Mucosa of rectum (tissue), 2 donors: ENCODE measurements at regions not wholly inside any gene's neighbourhood (a gene's known extent, or its start where the extent isn't known, plus 50 kb on each side); places are given as distances from the start of the nearest gene placed in this dataset.

Source experiments
- H3K27ac ChIP-seq, 2 donors: one replicate each; pipeline ENCODE4 v1.7.0; 2013; ENCODE audit warnings: inconsistent platforms in 2 of 2, low read depth in 2 of 2, low read length in 2 of 2
- H3K27me3 ChIP-seq, 2 donors: one replicate each; pipeline ENCODE4 v1.7.0; 2013; ENCODE audit warnings: low read length in 2 of 2; ENCODE audit not compliant: control insufficient read depth in 2 of 2, insufficient read depth in 2 of 2
- H3K36me3 ChIP-seq, 2 donors: one replicate each; pipeline ENCODE4 v1.7.0; 2013; ENCODE audit warnings: low read length in 2 of 2; ENCODE audit not compliant: control insufficient read depth in 2 of 2, insufficient read depth in 2 of 2
- H3K4me1 ChIP-seq, 2 donors: one replicate each; pipeline ENCODE4 v1.7.0; 2013; ENCODE audit warnings: low read length in 2 of 2, mild to moderate bottlenecking in 1 of 2; ENCODE audit not compliant: control insufficient read depth in 2 of 2, insufficient read depth in 2 of 2
- H3K4me3 ChIP-seq, 2 donors: one replicate each; pipeline ENCODE4 v1.7.0; 2013; ENCODE audit warnings: low read length in 2 of 2
- H3K9ac ChIP-seq, 2 donors: one replicate each; pipeline ENCODE4 v1.7.0; 2013; ENCODE audit warnings: low read length in 2 of 2, low read depth in 1 of 2, mild to moderate bottlenecking in 1 of 2
- H3K9me3 ChIP-seq, 2 donors: one replicate each; pipeline ENCODE4 v1.7.0; 2013; ENCODE audit warnings: low read length in 2 of 2; ENCODE audit not compliant: control insufficient read depth in 2 of 2
- donor health status: healthy.
- donor health status: Normal muscosa, but diverticular disease.

DNA sequence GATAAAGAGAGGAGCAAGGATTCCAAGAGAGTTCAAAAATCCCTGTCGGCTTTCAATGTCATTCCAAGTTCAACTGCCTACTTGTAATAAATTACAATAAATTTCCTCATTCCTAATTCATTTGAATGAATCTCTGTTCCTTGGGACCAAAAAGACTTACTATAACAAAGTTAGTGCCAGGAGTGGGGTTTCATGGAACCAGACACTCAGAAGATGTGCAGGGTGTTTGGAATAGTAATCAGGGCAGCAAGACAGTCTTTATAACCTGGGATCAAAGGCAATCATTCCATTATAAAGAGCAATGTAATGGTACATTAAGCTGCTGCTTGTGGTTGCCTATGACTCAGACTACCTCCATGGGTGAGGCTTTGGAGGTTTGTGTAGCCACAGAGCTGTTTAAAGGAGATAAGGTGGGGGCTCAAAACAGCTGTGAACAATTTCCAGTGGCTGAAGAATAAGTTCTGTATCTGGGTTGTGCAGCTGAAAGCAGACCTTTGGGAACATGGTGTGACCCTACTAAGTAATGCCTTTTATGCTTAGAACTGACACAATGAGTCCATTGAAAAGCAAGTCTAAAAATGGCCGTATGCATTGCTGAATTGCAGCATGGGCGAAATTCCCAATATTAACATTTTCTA, 159.9 kb downstream of the LINC00237 start:
- no peak overlapping the region for H3K9ac ChIP-seq
- no peak overlapping the region for H3K4me3 ChIP-seq
- no peaks in the 10 kb centered on the region for H3K4me1 ChIP-seq
- peaks cover 0 to 3% of the 10 kb centered on the region in 2 donors for H3K27me3 ChIP-seq
- H3K36me3 ChIP-seq = no peaks in the 10 kb centered on the region
- H3K27ac ChIP-seq = no peak overlapping the region
- H3K9me3 ChIP-seq = no peaks in the 10 kb centered on the region

DNA sequence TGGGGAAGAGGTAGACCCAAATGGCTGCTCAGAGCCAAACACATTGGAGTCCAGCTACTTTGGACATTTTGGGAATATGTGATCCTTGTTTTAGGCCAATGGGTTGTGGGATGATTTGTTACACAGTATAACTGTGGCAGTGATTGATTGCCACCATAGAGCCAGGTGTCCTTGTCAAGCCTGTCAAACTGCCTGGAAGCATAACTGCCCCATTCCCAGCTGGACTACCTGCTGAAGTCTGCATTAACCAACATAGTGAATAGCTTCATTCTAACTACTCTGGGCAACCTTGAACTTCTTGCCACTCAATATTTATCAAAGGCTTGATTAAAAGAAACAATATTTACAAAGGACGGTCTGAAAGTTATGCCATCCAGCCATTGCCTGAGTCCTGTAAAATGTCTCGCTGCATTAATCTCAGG, 164.7 kb downstream of the LINC00237 start:
- H3K27ac ChIP-seq = no peak overlapping the region
- no peak overlapping the region for H3K4me3 ChIP-seq

DNA sequence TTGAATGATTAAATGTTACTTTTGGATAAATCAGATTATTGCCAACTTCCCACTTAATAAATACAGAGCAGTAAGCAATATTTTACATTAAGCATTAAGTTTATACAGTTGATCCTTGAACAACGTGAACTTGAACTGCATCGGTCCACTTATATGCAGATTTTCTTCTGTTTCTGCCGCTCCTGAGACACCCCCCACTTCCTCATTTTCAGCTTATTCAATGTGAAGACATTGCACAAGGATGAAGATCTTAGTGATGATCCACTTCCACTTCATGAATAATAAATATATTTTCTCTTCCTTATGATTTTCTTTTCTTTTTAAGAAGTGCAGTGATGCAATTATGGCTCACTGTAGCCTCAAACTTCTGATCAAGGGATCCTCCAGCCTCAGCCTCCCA, 167.2 kb downstream of the LINC00237 start:
- Histone ChIP-seq H3K27ac (no peak overlapping the region), H3K36me3 (no peaks in the 10 kb centered on the region), H3K4me3 (no peak overlapping the region), H3K27me3 (no peaks in the 10 kb centered on the region), H3K9me3 (no peaks in the 10 kb centered on the region), H3K4me1 (no peaks in the 10 kb centered on the region), H3K9ac (no peak overlapping the region)

More for the DNA sequence above, 164.7 kb downstream of the LINC00237 start:
- H3K36me3 ChIP-seq = no peaks in the 10 kb centered on the region
- H3K27me3 ChIP-seq = peaks cover 0 to 3% of the 10 kb centered on the region in 2 donors
- no peaks in the 10 kb centered on the region for H3K4me1 ChIP-seq
- no peak overlapping the region for H3K9ac ChIP-seq
- H3K9me3 ChIP-seq = no peaks in the 10 kb centered on the region

DNA sequence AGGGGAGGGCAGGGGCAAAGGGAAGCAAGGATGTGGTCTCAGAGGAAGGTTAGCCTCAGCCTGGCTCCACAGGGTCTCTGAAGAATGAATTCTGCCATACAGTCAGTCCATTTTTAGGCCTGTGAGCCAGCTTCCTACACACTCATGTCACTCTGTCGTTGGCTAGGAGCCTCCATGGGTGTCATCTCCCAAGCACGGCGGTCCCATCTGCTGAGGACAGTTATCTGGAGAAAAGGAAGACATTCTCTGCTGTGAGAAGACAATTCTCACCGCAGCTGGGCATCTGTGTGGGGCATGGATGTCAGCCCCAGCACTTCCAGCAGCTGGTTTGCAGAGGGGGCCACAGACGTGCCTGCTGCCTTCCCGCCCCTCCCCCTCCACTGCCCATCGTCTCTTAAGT, 167.6 kb downstream of the LINC00237 start:
- Histone ChIP-seq H3K27me3 (no peaks in the 10 kb centered on the region), H3K9ac (no peak overlapping the region), H3K27ac (no peak overlapping the region), H3K4me3 (no peak overlapping the region), H3K9me3 (no peaks in the 10 kb centered on the region), H3K36me3 (no peaks in the 10 kb centered on the region), H3K4me1 (no peaks in the 10 kb centered on the region)

DNA sequence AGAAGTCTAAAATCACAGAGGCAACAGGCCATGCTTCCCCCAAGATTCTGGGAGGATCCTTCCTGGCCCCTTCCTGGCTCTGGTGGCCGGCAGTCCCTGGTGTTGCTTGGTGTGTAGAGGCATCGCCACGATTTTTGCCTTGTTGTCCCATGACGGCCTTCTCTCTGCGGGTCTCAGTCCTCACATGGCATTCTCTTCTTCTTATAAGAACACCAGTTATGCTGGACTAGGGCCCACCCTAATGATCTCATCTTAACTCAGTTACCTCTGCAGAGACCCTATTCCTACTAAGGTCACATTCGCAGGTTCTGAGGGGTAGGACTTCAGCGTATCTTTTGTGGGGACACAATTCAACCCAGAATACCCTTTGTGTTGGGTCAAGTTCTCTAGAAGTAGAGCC, 168.0 kb downstream of the LINC00237 start:
- no peaks in the 10 kb centered on the region for H3K36me3 ChIP-seq
- no peak overlapping the region for H3K9ac ChIP-seq
- no peak overlapping the region for H3K4me3 ChIP-seq
- no peak overlapping the region for H3K27ac ChIP-seq
- no peaks in the 10 kb centered on the region for H3K9me3 ChIP-seq
- no peaks in the 10 kb centered on the region for H3K27me3 ChIP-seq
- H3K4me1 ChIP-seq = no peaks in the 10 kb centered on the region

DNA sequence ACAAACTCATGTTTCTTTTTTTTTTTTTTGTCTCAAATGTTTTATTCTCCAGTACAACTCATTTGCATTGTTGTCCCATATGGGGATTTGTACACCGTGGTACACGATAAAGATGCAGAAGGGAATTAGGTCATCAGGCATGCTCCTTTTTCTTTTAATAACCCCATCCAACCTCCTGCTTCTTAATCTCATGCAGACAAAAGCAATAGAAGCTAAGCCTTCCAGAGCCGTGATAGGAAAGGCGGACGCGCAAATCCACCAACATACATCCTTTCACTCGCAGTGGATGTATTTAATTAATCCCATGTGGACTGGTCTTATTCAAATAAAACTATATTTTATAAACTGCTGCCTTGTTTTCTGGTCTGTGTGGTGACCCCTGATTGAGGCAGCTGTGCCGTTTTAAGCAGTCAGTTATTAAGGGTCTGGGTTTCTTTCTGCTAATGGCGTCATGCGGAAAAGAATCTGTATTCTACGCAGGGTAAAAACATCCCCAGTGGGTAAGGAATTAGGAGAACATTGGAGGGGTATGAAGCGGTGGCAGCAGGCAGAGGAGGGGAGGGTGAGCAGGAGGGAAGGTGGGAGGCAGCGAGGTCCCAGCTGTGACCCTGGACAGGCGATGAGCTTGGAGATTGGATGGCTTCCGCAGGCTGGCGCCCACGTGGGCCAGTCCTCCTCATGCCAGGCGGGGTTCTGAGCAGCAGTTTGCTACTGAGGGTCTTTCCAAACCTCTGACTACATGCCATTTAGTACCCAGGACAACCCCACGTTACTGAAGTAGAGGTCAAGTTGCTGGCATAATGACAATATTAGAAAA, 172.8 kb downstream of the LINC00237 start:
- Histone ChIP-seq H3K9ac (no peak overlapping the region), H3K9me3 (no peaks in the 10 kb centered on the region), H3K4me3 (no peak overlapping the region), H3K27me3 (no peaks in the 10 kb centered on the region), H3K36me3 (no peaks in the 10 kb centered on the region), H3K4me1 (no peaks in the 10 kb centered on the region), H3K27ac (no peak overlapping the region)

DNA sequence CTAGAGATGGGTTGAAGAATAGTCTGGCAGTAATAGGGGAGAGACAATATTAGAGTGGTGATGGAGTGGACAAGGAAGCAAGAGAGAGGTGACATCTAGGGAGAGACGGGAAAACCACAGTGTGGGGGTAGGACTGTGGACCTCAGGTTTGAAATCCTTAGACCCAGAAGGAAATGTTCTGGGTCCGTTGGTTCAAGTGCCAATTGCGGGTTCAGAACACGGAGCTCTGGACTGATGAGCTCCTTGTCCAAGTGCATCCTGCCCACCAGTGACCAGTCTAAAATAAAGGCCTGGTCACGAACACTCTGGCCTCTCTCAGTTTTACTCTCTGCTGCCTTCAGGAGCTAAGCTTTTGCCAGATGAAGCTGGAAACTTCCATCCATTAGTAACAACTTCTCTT, 174.0 kb downstream of the LINC00237 start:
- no peaks in the 10 kb centered on the region for H3K27me3 ChIP-seq
- H3K9me3 ChIP-seq = no peaks in the 10 kb centered on the region
- H3K4me3 ChIP-seq = no peak overlapping the region
- no peaks in the 10 kb centered on the region for H3K36me3 ChIP-seq
- no peak overlapping the region for H3K27ac ChIP-seq
- H3K9ac ChIP-seq = no peak overlapping the region
- H3K4me1 ChIP-seq = no peaks in the 10 kb centered on the region

DNA sequence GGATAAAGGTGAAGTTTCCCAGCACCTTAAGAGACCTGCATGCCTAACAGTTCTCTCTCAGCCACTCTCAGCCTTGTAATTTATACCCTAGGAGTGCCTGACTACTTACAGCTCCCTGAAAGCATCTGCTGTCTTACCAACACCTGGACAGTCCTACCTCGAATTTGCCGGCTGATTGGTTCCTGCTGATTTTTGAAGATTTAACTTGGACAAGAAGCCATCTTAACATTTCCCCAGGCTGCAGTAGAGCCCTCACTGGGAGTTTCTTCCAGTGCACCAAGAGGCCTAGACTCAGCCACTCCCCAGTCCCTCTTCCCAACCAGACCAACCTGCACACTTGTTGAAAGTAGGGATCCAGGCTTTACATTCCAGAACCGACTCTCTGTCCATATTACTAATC, 174.5 kb downstream of the LINC00237 start:
- no peaks in the 10 kb centered on the region for H3K36me3 ChIP-seq
- no peak overlapping the region for H3K9ac ChIP-seq
- H3K27me3 ChIP-seq = no peaks in the 10 kb centered on the region
- no peak overlapping the region for H3K4me3 ChIP-seq
- no peaks in the 10 kb centered on the region for H3K9me3 ChIP-seq
- H3K27ac ChIP-seq = no peak overlapping the region
- H3K4me1 ChIP-seq = no peaks in the 10 kb centered on the region

DNA sequence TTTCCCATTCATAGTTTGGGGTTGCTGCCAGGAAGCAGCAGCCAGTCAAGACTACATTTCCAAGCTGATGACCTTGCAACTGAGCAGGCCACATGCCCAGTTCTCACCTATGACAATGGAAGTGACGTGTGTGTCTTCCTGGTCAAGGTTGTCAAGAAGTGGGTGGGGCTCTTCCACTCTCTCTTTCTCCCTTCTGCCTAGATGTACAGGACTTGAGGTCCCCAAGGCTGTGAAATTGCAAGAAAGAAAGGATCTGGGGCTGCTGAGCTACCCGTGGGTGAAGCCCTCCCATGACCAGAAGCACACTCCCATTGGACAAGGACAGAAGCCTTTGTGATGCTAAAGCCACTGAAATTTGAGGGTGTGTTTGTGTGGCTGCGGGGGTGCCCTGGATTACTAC, 175.1 kb downstream of the LINC00237 start:
- no peaks in the 10 kb centered on the region for H3K4me1 ChIP-seq
- no peaks in the 10 kb centered on the region for H3K36me3 ChIP-seq
- no peaks in the 10 kb centered on the region for H3K9me3 ChIP-seq
- no peak overlapping the region for H3K27ac ChIP-seq
- H3K27me3 ChIP-seq = no peaks in the 10 kb centered on the region
- no peak overlapping the region for H3K4me3 ChIP-seq
- H3K9ac ChIP-seq = no peak overlapping the region

DNA sequence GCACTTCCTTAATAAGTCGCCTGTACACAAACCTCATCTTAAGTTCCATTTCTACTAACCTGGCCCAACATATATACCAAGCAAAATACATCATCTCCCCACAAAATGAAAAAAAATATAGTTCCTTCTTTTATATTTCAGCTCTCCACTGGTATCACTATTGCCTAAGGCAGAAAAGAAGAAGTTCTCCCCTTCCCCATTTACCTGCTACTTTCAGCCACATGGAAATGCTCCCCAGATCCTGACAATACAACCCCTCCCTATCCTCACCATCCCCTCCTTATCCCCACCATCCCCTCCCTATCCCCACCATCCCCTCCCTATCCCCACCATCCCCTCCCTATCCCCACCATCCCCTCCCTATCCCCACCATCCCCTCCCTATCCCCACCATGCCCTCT, 175.7 kb downstream of the LINC00237 start:
- Histone ChIP-seq H3K27me3 (no peaks in the 10 kb centered on the region), H3K4me3 (no peak overlapping the region), H3K36me3 (no peaks in the 10 kb centered on the region), H3K9me3 (no peaks in the 10 kb centered on the region), H3K27ac (no peak overlapping the region), H3K9ac (no peak overlapping the region), H3K4me1 (no peaks in the 10 kb centered on the region)
